ENCODE measurements at regions not wholly inside any gene's neighbourhood (a gene's known extent, or its start where the extent isn't known, plus 50 kb on each side); places are given as distances from the start of the nearest gene placed in this dataset.
"Not testable (repeated sequence)": the region's sequence is repeated elsewhere in the genome, so short reads cannot be mapped to it uniquely, and the experiment has no call there.

DNA sequence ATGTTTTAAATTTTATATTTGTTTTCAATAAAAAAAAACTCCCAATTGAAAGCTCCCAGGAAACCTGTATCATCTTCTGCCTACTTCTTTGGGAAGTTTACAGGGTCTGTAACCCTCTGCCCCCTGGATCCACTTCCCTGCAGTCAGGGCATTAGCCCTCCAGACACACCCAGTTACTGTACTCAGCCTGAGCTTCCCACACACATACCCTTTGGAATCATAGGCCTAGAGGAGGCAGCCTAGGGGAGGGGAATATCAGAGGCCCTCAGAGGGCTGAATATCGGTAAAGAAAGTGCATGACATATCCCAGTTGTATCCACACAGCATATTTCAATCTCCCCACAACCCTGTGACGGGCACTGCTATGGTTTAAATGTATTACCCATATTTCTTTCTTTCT is 56.2 kb upstream of the TFPI start:
- TF ChIP-seq, protein P1, sequence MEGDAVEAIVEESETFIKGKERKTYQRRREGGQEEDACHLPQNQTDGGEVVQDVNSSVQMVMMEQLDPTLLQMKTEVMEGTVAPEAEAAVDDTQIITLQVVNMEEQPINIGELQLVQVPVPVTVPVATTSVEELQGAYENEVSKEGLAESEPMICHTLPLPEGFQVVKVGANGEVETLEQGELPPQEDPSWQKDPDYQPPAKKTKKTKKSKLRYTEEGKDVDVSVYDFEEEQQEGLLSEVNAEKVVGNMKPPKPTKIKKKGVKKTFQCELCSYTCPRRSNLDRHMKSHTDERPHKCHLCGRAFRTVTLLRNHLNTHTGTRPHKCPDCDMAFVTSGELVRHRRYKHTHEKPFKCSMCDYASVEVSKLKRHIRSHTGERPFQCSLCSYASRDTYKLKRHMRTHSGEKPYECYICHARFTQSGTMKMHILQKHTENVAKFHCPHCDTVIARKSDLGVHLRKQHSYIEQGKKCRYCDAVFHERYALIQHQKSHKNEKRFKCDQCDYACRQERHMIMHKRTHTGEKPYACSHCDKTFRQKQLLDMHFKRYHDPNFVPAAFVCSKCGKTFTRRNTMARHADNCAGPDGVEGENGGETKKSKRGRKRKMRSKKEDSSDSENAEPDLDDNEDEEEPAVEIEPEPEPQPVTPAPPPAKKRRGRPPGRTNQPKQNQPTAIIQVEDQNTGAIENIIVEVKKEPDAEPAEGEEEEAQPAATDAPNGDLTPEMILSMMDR (IDR thresholded peaks at IDR 0.05) = not testable (repeated sequence)
- not testable (repeated sequence) for TF ChIP-seq POLR2AphosphoS5, POLR2A (IDR thresholded peaks at IDR 0.05)
